Cardiac muscle cell (in vitro differentiated cells and primary cell): ENCODE measurements at regions not wholly inside any gene's neighbourhood (a gene's known extent, or its start where the extent isn't known, plus 50 kb on each side); places are given as distances from the start of the nearest gene placed in this dataset.
A peak's percentile ranks its signal among the peaks of the same experiment; 100 is the strongest.

Source experiments
- DNase-seq, 2 donors: peaks; one replicate each; pipeline versions ENCODE4 v3.0.0 to v3.0.0-alpha.2; 2010 to 2017; ENCODE audit warnings: low read depth in 1 of 2, low spot score in 1 of 2
- H3K27ac ChIP-seq: fragments of 200-600 bp; sonication (generic); 2 replicates; pipeline ENCODE4 v1.5.1; 2016
- H3K27me3 ChIP-seq: fragments of 200-600 bp; sonication (generic); 2 replicates; pipeline ENCODE4 v1.6.0; 2016; ENCODE audit warnings: control low read depth
- H3K36me3 ChIP-seq: fragments of 200-600 bp; sonication (generic); 2 replicates; pipeline ENCODE4 v1.5.1; 2016; ENCODE audit warnings: control low read depth
- H3K4me1 ChIP-seq: fragments of 200-600 bp; sonication (generic); 2 replicates; pipeline ENCODE4 v1.8.1; 2017; ENCODE audit warnings: low read depth, mild to moderate bottlenecking, mixed run types
- H3K4me3 ChIP-seq: fragments of 200-600 bp; sonication (generic); 2 replicates; pipeline ENCODE4 v1.5.1; 2016; ENCODE audit warnings: mild to moderate bottlenecking
- H3K9me3 ChIP-seq: fragments of 200-600 bp; sonication (generic); 2 replicates; pipeline ENCODE4 v1.5.1; 2017; ENCODE audit warnings: low read depth, mild to moderate bottlenecking, control low read depth
- TF ChIP-seq, protein P1 (sequence below): IDR thresholded peaks from 2 replicates; pipeline ENCODE4 v1.5.1; 2012; ENCODE audit warnings: low read depth, mild to moderate bottlenecking, low read length

DNA sequence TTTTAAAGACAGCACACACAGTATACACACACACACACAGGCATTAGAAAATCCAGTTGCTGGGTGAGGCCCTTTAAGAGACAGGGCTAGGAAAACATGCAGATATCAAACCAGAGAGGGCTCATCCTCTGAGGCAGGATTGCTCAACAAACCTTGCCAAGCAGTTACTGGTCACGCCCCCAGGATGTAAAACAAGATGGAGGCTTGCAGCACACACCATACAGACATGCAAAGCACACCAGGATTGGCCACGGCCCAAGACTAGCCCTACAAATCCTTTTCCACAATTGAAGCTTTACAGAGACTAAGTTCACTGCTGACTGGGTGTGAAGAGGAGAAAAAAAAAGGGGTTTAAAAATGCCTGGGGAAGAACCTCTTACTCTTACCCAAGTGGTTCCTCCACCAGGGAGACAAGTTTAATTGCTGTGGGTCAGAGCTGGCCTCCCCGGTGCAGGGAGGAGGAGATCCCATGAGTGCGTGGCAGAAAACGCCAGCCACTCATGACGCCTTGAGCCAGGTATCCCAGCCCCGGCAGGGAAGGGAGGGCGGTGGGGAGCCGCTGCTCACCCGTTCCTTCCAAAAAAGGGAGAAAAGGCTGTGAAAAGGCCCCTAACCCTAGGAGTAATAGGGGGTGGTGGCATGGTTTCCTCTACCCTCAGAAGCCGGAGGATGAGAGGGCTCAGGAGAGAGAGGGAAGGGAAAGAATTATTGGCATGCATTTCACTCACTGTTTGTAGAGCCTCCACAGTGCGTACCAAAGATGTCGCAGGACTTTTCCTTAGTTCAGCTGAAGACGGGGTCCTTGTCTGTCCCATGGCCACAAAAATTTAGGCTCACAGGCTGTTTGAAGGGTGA is 594.6 kb upstream of the ZP4 start:
- Histone ChIP-seq H3K9me3 (no peaks in the 10 kb centered on the region), H3K36me3 (no peaks in the 10 kb centered on the region), H3K27me3 (no peaks in the 10 kb centered on the region), H3K4me1 (no peaks in the 10 kb centered on the region), H3K4me3 (no peak overlapping the region), H3K27ac (no peak overlapping the region)
- TF ChIP-seq, protein P1, sequence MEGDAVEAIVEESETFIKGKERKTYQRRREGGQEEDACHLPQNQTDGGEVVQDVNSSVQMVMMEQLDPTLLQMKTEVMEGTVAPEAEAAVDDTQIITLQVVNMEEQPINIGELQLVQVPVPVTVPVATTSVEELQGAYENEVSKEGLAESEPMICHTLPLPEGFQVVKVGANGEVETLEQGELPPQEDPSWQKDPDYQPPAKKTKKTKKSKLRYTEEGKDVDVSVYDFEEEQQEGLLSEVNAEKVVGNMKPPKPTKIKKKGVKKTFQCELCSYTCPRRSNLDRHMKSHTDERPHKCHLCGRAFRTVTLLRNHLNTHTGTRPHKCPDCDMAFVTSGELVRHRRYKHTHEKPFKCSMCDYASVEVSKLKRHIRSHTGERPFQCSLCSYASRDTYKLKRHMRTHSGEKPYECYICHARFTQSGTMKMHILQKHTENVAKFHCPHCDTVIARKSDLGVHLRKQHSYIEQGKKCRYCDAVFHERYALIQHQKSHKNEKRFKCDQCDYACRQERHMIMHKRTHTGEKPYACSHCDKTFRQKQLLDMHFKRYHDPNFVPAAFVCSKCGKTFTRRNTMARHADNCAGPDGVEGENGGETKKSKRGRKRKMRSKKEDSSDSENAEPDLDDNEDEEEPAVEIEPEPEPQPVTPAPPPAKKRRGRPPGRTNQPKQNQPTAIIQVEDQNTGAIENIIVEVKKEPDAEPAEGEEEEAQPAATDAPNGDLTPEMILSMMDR, result no peak
- peak in 1 of 2 donors; percentile 40 for DNase-seq

DNA sequence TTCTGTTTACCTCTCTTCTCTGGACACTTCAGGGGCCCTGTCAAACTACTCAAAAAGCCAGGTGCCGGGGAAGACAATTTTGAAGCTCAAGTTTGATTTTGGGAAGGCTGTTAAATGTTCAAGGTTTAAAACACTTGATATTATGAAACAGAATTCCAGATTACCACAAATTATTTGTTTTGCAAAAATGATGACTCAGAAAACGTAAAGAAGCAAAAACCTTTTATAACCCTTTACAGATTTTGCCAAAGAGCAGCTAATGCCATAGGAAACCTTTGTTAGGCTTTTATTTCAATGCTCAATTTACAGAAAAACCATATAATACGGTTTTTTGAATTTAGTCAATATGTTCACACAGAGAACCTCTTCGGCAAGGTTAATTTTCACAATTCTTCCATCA is 593.4 kb upstream of the ZP4 start:
- Histone ChIP-seq H3K4me1 (no peaks in the 10 kb centered on the region), H3K27me3 (no peaks in the 10 kb centered on the region), H3K4me3 (no peak overlapping the region), H3K9me3 (no peaks in the 10 kb centered on the region), H3K36me3 (no peaks in the 10 kb centered on the region), H3K27ac (no peak overlapping the region)
- TF ChIP-seq, protein P1, result no peak
- no peak for DNase-seq

DNA sequence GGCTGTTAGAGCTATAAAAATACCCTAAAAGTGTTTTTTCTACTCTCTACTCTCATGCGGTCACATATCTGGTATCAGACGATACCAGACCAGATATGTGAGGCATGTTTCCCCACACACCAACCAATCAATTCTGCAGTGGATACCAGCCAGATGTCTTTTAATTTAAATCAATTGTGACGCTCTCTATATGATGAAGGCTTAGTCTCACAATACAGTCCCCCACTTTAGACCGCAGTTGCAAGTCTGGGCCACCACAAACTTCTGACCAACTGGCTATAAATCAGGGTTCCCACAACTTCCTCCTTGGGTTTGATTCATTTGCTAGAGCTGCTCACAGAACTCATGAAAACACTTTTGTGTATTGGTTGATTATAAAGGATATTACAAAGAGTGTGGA is 586.1 kb upstream of the ZP4 start:
- TF ChIP-seq, protein P1, result no peak
- Histone ChIP-seq H3K4me1 (no peaks in the 10 kb centered on the region), H3K27ac (no peak overlapping the region), H3K27me3 (no peaks in the 10 kb centered on the region), H3K9me3 (no peaks in the 10 kb centered on the region), H3K36me3 (no peaks in the 10 kb centered on the region), H3K4me3 (no peak overlapping the region)
- DNase-seq, result no peak

DNA sequence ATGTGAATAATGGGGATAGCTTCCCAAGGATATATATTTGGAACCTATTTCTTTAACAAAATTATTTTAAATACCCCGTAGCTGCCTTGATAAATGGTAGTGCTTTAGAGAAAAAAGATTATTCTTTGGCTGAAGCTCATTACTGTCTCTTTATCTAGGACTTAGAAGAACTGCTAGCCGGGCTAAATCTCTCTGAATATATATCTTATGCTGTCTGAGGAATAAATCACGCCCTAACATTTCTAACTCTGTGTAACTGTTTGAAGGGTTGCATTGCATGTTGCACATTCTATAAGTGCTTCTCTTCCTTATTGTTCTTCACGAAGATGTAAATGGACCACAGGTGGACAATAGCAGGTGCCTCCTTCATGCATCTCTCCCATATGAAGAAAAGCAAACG is 585.0 kb upstream of the ZP4 start:
- Histone ChIP-seq H3K27ac (no peak overlapping the region), H3K9me3 (no peaks in the 10 kb centered on the region), H3K4me3 (no peak overlapping the region), H3K36me3 (no peaks in the 10 kb centered on the region), H3K4me1 (no peaks in the 10 kb centered on the region), H3K27me3 (no peaks in the 10 kb centered on the region)
- DNase-seq, result no peak
- TF ChIP-seq, protein P1, result no peak

DNA sequence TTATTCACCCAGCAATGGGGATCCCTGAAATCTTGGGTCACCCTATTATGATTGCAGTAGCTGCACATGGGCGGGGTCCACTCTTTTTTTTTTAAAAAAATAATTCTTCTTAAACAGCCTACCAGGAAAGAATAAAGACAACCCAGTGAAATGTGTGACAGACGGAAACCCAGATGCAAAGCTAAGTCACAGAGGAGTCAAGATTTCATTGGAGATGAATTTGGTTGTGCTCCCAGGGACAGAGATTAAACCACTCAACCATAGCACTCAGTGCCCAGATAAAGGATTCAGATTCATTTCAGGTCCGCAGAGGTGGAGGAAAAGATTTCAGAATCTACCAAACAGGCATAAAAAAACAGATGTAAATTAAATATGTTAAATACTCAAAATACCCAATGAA is 583.5 kb upstream of the ZP4 start:
- DNase-seq, result no peak
- TF ChIP-seq, protein P1, result no peak
- Histone ChIP-seq H3K4me3 (no peak overlapping the region), H3K9me3 (no peaks in the 10 kb centered on the region), H3K4me1 (no peaks in the 10 kb centered on the region), H3K27me3 (no peaks in the 10 kb centered on the region), H3K27ac (no peak overlapping the region), H3K36me3 (no peaks in the 10 kb centered on the region)
